Uterus (tissue), 2 donors: ENCODE measurements at regions not wholly inside any gene's neighbourhood (a gene's known extent, or its start where the extent isn't known, plus 50 kb on each side); places are given as distances from the start of the nearest gene placed in this dataset.

Experiments
- POLR2A ChIP-seq, 2 donors: fragments of 450-650 bp; IDR thresholded peaks; one replicate each; pipeline ENCODE4 v1.6.1; 2016; ENCODE audit warnings: antibody characterized with exemption in 2 of 2, mild to moderate bottlenecking in 1 of 2, moderate library complexity in 1 of 2
- TF ChIP-seq, protein P1 (sequence below), 4 experiments: fragments of 200-600 bp in 2 of 4; fragments of 450-650 bp in 2 of 4; sonication (generic) in 2 of 4; IDR thresholded peaks; one replicate each; pipeline ENCODE4 v1.5.1; 2016 to 2019; ENCODE audit warnings: antibody characterized with exemption in 4 of 4, mild to moderate bottlenecking in 2 of 4, moderate library complexity in 1 of 4

DNA sequence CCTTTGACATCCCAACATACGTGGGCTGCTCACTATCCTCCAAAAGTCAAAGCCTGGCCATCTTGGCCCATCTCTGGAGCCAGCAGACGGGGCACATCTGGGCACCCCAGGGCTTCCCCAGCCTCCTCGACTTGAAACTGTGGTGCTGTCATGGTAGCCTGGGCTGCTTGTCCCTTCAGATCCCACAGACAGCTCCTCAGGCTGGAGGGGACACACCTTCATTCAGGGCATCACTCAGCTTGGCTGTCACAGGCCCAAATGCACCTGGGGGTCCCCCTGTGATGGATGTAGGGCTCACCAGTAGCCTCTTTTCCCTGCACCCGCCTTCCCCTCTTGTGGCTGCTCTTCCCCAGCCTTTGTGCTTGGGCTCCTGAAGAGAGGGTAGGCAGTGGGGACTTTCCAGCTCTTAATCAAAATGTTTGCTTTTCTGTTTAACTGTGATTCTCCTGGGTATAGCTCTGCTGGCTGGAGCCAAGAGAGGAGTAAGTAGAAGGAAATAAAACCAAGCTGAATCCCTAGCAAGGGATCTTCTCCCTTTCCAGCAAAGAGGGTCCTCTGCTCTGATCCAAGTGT is 92.3 kb downstream of the GYPC start:
- TF ChIP-seq POLR2A (IDR thresholded peaks at IDR 0.05), result no peak
- TF ChIP-seq, protein P1, sequence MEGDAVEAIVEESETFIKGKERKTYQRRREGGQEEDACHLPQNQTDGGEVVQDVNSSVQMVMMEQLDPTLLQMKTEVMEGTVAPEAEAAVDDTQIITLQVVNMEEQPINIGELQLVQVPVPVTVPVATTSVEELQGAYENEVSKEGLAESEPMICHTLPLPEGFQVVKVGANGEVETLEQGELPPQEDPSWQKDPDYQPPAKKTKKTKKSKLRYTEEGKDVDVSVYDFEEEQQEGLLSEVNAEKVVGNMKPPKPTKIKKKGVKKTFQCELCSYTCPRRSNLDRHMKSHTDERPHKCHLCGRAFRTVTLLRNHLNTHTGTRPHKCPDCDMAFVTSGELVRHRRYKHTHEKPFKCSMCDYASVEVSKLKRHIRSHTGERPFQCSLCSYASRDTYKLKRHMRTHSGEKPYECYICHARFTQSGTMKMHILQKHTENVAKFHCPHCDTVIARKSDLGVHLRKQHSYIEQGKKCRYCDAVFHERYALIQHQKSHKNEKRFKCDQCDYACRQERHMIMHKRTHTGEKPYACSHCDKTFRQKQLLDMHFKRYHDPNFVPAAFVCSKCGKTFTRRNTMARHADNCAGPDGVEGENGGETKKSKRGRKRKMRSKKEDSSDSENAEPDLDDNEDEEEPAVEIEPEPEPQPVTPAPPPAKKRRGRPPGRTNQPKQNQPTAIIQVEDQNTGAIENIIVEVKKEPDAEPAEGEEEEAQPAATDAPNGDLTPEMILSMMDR (IDR thresholded peaks at IDR 0.05), result no peak
